ENCODE measurements at regions not wholly inside any gene's neighbourhood (a gene's known extent, or its start where the extent isn't known, plus 50 kb on each side); places are given as distances from the start of the nearest gene placed in this dataset.

DNA sequence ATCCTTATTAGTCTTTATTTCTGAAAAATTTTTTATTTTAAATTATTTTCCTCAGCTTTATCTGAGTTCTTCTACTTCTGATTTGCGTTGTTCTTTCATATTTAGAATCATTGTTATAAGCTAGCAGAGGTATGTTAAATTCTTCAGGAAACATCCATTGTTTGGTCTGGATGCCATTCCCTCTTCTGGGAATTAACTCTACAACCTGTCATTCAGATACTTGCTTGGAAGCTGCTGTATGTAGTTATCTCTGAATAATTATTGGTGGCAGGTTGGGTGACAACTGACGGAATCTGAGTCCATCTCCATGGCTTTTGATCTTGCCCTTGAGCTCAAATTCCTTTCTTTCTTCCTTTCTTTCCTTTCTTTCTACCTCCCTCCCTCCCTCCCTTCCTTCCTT is 61.9 kb downstream of the DDIT4L start:
- no peak for TF ChIP-seq POLR2A (IDR thresholded peaks at IDR 0.05; ENCODE audit: low read depth)
- TF ChIP-seq CTCF (IDR thresholded peaks at IDR 0.05), result no peak
- no peak for TF ChIP-seq POLR2AphosphoS5 (IDR thresholded peaks at IDR 0.05)
